GM23248 (cell line): ENCODE measurements at regions not wholly inside any gene's neighbourhood (a gene's known extent, or its start where the extent isn't known, plus 50 kb on each side); places are given as distances from the start of the nearest gene placed in this dataset.

Source experiments
- DNase-seq: peaks from one replicate; pipeline ENCODE4 v3.0.0-alpha.2; 2015
- H2AFZ ChIP-seq: fragments of 200-600 bp; sonication (generic); 2 replicates; pipeline ENCODE4 v1.6.1; 2016; ENCODE audit warnings: antibody characterized with exemption
- H3F3A ChIP-seq: fragments of 200-600 bp; sonication (generic); 2 replicates; pipeline ENCODE4 v1.6.1; 2016; ENCODE audit warnings: mild to moderate bottlenecking, antibody characterized with exemption, mixed run types; ENCODE audit not compliant: insufficient read depth
- H3K27ac ChIP-seq: fragments of 200-600 bp; sonication (generic); 2 replicates; pipeline ENCODE4 v1.5.1; 2016; ENCODE audit warnings: mild to moderate bottlenecking
- H3K27me3 ChIP-seq: fragments of 200-600 bp; sonication (generic); replicated peaks from 2 replicates; pipeline ENCODE4 v1.6.1; 2016; ENCODE audit warnings: mild to moderate bottlenecking; ENCODE audit not compliant: insufficient read depth
- H3K36me3 ChIP-seq: fragments of 200-600 bp; sonication (generic); 2 replicates; pipeline ENCODE4 v1.6.1; 2016; ENCODE audit warnings: low read depth, mild to moderate bottlenecking
- H3K4me1 ChIP-seq: fragments of 200-600 bp; sonication (generic); 2 replicates; pipeline ENCODE4 v1.6.1; 2016; ENCODE audit warnings: mild to moderate bottlenecking; ENCODE audit not compliant: insufficient read depth
- H3K4me2 ChIP-seq: fragments of 200-600 bp; sonication (generic); one replicate; pipeline ENCODE4 v1.6.1; 2016; ENCODE audit warnings: mild to moderate bottlenecking; ENCODE audit not compliant: unreplicated experiment
- H3K4me3 ChIP-seq: fragments of 200-600 bp; sonication (generic); 2 replicates; pipeline ENCODE4 v1.5.1; 2016; ENCODE audit warnings: mild to moderate bottlenecking
- H3K79me2 ChIP-seq: fragments of 200-600 bp; sonication (generic); 2 replicates; pipeline ENCODE4 v1.6.1; 2016; ENCODE audit warnings: mild to moderate bottlenecking; ENCODE audit not compliant: insufficient read depth
- H3K9ac ChIP-seq: fragments of 200-600 bp; sonication (generic); 2 replicates; pipeline ENCODE4 v1.6.1; 2016; ENCODE audit warnings: mild to moderate bottlenecking
- H3K9me2 ChIP-seq: fragments of 200-600 bp; sonication (generic); 2 replicates; pipeline ENCODE4 v1.6.1; 2016; ENCODE audit warnings: mixed run types, mild to moderate bottlenecking, moderate library complexity; ENCODE audit not compliant: insufficient read depth
- H3K9me3 ChIP-seq: fragments of 200-600 bp; sonication (generic); one replicate; pipeline ENCODE4 v1.6.1; 2017; ENCODE audit warnings: low read depth
- H4K20me1 ChIP-seq: fragments of 200-600 bp; sonication (generic); 2 replicates; pipeline ENCODE4 v1.6.0; 2016; ENCODE audit not compliant: insufficient read depth
- EZH2 ChIP-seq: fragments of 200-600 bp; sonication (generic); IDR thresholded peaks from 2 replicates; pipeline ENCODE4 v1.6.1; 2018; ENCODE audit warnings: antibody characterized with exemption, mild to moderate bottlenecking; ENCODE audit not compliant: insufficient read depth, poor library complexity, severe bottlenecking
- EZH2phosphoT487 ChIP-seq: fragments of 200-600 bp; sonication (generic); IDR thresholded peaks from 2 replicates; pipeline ENCODE4 v1.6.1; 2018; ENCODE audit warnings: antibody characterized with exemption, moderate library complexity, mild to moderate bottlenecking, low read depth; ENCODE audit not compliant: insufficient read depth
- WGBS, 2 experiments: methylation state at CpG; one replicate each; pipeline ENCODE4 v1.1.6; 2015 to 2017; ENCODE audit warnings: low lambda C conversion rate in 2 of 2, low coverage in 1 of 2; ENCODE audit errors: missing lambda C conversion rate in 2 of 2; 5-methylcytosine and 5-hydroxymethylcytosine counted together
- in situ Hi-C: fragments of 300-500 bp; cut with MboI; formaldehyde crosslinking; loops from 2 replicates; pipeline ENCODE4 v1.15.0; 2020

DNA sequence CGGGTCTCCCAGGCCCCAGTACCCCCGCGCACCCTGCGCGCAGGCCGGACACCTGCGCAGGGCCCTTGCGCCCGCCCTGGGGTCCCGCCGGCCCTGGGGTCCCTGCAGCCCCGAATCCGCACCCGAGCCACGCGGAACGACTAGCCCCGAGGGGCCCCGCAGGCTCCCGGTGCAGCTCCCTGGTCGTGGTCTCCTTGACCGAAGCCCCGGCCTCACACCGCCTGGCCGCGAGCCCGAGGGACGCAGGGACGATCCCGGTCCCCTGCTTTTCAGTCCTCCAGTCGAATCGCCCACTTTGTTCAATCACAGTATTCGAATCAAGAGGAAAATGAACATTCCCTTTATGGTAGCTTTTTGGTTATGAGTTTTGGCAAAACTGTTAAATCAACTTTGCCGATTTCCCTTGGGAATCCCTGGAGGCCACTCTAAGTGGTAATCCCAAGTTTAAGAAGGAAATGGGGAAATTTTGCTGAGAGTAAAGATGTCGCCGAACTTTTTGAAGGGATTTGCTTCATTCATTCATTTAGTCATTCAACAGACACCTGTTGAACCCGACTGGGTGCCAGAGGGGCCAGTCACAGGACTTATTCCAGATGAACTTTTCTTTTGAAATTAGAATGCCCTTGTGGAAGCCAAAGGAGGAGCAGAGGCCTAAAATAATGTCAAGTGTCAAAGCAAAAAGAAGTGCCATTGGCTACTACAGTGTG, 75.0 kb downstream of the ZIC5 start:
- H2AFZ ChIP-seq, result no peak overlapping the region
- no peaks in the 10 kb centered on the region for H3F3A ChIP-seq
- no peak for DNase-seq
- no peak overlapping the region for H3K4me3 ChIP-seq
- H3K79me2 ChIP-seq, result no peaks in the 10 kb centered on the region
- WGBS, 2 experiments, result 81 to 82% methylated on average over 30 to 35 of the region's 37 CpGs
- no peaks in the 10 kb centered on the region for H3K36me3 ChIP-seq
- peaks cover 69% of the 10 kb centered on the region for H3K27me3 ChIP-seq
- no peaks in the 10 kb centered on the region for H3K4me1 ChIP-seq
- in situ Hi-C loops, result no loop called here
- no peak overlapping the region for H3K4me2 ChIP-seq
- no peaks in the 10 kb centered on the region for H3K9me3 ChIP-seq
- no peak for TF ChIP-seq EZH2
- no peak for TF ChIP-seq EZH2phosphoT487
- H3K9ac ChIP-seq, result no peak overlapping the region
- no peak overlapping the region for H3K27ac ChIP-seq
- H4K20me1 ChIP-seq, result no peaks in the 10 kb centered on the region
- no peaks in the 10 kb centered on the region for H3K9me2 ChIP-seq

DNA sequence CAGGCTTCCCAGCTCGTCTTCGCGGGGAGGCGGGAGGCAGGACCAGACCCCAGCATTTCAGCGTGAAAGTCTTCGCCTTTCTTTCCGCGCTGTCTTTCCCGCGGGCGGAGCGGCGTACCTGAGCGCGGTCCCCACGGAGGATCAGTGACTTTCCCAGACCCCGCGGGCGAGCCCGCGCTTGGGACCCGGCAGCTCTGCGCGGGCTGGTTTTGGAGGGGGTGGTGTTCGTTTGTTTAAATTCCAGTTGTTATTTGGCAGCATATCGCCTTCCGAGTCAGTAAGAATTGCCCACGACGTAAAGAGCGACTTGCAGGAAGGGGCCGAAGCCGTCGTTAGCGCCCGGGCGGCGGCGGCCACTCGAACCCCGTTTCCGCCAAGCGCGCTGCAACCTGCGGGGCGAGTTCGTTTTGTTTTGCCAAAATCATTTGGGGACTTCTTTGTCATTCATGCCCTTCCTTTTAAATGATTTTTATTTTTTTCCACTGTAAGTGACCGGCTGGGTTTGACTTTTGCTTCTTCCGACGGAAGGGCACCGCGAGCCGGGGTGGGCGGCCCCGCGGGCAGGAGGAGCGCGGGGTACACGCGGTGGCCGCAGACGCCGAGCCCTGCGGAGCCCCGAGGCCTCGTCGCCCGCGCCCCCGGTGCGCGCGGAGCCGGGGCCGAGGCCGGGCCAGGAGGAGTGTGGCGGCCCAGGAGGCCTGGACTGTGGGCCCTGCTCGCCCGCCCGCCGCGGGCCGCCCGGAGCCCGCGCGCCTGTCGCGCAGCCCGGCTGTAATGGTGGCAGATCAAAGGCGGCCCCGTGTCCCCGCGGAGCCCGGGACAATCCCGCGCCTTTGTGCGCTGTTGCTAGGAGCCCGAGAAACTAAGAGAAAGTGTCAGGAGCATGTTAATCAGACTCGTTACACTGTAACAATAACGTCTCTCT, 75.9 kb downstream of the ZIC5 start:
- 11 to 13% methylated on average over 98 to 99 of the region's 100 CpGs for WGBS, 2 experiments
- H3F3A ChIP-seq, result no peaks in the 10 kb centered on the region
- no peak overlapping the region for H3K9ac ChIP-seq
- H3K36me3 ChIP-seq, result no peaks in the 10 kb centered on the region
- no peaks in the 10 kb centered on the region for H3K79me2 ChIP-seq
- peak overlapping the region; percentile 38 for H3K4me3 ChIP-seq
- H3K27me3 ChIP-seq, result peaks cover 65% of the 10 kb centered on the region
- no peaks in the 10 kb centered on the region for H4K20me1 ChIP-seq
- peak overlapping the region; percentile 26 for H3K4me2 ChIP-seq
- no peak overlapping the region for H3K27ac ChIP-seq
- DNase-seq, result peak; percentile 9
- no peaks in the 10 kb centered on the region for H3K9me2 ChIP-seq
- H3K9me3 ChIP-seq, result no peaks in the 10 kb centered on the region
- in situ Hi-C loops, result no loop called here
- no peaks in the 10 kb centered on the region for H3K4me1 ChIP-seq
- 0 out of 2 replicates have a peak, but pooled peaks have one; percentile 14 for TF ChIP-seq EZH2phosphoT487
- peak; percentile 69 for TF ChIP-seq EZH2
- H2AFZ ChIP-seq, result peak overlapping the region; percentile 29

DNA sequence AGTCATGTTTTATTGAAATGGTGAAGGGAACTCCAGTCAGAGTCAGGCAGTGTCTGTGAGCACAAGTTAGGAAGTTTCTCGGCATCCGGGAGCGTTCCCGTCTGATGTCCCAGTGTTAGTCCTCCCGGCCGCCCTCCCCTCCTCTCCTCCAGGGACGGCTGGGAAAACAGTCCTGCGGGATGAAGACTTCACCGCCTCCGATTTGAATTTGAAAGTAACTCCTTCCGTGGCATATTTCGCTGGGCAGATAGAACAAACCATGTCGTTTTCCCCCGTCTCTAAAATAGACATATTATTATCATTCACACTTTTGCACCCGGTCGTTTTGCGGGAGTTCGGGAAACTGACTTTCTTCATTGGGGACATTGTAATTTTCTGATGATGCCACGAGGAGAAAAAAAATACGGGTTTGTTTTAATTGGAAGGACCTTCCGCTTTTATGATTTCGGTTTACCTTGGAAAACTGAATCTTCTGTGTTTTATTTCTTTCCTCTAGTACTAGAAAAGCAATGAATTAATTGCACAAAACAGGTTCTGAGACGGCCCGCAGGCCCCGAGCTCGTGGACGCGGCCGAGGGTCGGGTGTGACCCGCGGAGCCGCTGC, 76.6 kb downstream of the ZIC5 start:
- Histone ChIP-seq H3K4me1 (no peaks in the 10 kb centered on the region), H3K27me3 (peaks cover 65% of the 10 kb centered on the region), H3K27ac (no peak overlapping the region), H3K9ac (no peak overlapping the region), H3K9me2 (no peaks in the 10 kb centered on the region), H3K4me2 (peak overlapping the region; percentile 26), H3K9me3 (no peaks in the 10 kb centered on the region), H3F3A (no peaks in the 10 kb centered on the region), H2AFZ (peak overlapping the region; percentile 29), H4K20me1 (no peaks in the 10 kb centered on the region), H3K4me3 (peak overlapping the region; percentile 38), H3K36me3 (no peaks in the 10 kb centered on the region), H3K79me2 (no peaks in the 10 kb centered on the region)
- DNase-seq, result peak; percentile 27
- in situ Hi-C loops, result no loop called here
- TF ChIP-seq EZH2phosphoT487, result 0 out of 2 replicates have a peak, but pooled peaks have one; percentile 26
- TF ChIP-seq EZH2, result peak; percentile 99
- 3% methylated on average over 30 to 33 of the region's 33 CpGs for WGBS, 2 experiments

DNA sequence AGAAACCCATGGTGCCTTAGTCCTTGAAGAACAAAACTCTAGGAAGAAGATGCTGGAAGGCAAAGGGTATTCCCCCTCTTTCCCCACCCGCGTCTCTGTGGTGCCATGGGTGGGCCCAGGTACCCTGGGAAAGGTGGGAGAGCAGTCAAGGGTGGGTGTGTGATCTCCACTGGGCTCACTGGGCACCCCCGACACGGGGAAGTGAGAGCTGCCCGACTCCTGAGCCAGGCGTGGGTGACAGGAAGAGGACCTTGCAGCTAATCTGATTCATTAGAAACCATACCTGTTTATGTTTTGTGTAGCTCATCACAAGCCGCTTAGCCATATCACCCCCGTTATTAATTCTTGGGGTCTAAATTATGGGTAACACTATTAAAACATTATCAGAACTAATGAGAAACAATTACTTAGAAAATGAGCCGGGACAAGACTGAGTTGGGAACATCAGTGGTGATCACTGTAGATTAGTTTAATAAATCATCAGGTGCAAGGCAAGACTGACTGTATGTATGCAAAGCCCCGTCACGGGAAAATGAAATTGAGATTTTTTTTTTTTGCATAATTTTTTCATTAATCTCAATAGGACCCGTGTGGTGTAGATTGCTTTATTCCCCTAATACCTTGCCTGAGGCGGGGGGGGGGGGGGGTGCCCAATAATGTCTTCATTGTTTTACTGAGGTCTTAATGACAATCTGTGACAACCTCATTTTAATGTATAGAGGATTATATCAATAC, 77.3 kb downstream of the ZIC5 start:
- Histone ChIP-seq H3K4me2 (no peak overlapping the region), H3K27me3 (peaks cover 65% of the 10 kb centered on the region)
- WGBS, 2 experiments, result 79 to 84% methylated on average over 13 of the region's 13 CpGs

More for the DNA sequence above, 77.3 kb downstream of the ZIC5 start:
- H3K36me3 ChIP-seq, result no peaks in the 10 kb centered on the region
- in situ Hi-C loops, result no loop called here
- no peak overlapping the region for H2AFZ ChIP-seq
- no peaks in the 10 kb centered on the region for H3K9me3 ChIP-seq
- H4K20me1 ChIP-seq, result no peaks in the 10 kb centered on the region
- no peak overlapping the region for H3K9ac ChIP-seq
- no peaks in the 10 kb centered on the region for H3K4me1 ChIP-seq
- H3K79me2 ChIP-seq, result no peaks in the 10 kb centered on the region
- H3K9me2 ChIP-seq, result no peaks in the 10 kb centered on the region
- no peak for TF ChIP-seq EZH2phosphoT487
- no peak for TF ChIP-seq EZH2
- H3K27ac ChIP-seq, result no peak overlapping the region
- DNase-seq, result no peak
- no peaks in the 10 kb centered on the region for H3F3A ChIP-seq
- H3K4me3 ChIP-seq, result peak overlapping the region; percentile 38; the same call in 1 of the 2 replicates
